IMR-90 (cell line): ENCODE measurements at regions not wholly inside any gene's neighbourhood (a gene's known extent, or its start where the extent isn't known, plus 50 kb on each side); places are given as distances from the start of the nearest gene placed in this dataset.

ENCODE experiments used
- ATAC-seq: fragments of 200-7000 bp; cut with Tn5 transposase; 2 replicates; pipeline ENCODE4 v1.9.1; 2020; ENCODE audit warnings: low read depth, mild to moderate bottlenecking, moderate library complexity
- BruUV-seq: library from RNA; stranded (reverse); fragments of 400-500 nt; replicated peaks from 2 replicates; lab custom pipeline; 2021; lab: Mats Ljungman, UMichigan
- CTCF ChIA-PET: fragments of 300-600 bp; formaldehyde crosslinking; extraction: SDS; loops from one replicate; lab custom pipeline; 2021; ENCODE audit warnings: antibody characterized with exemption; lab: Yijun Ruan, JAX
- POLR2A ChIA-PET: fragments of 300-600 bp; sonication (Branson Sonifier 250); formaldehyde crosslinking; loops from one replicate; lab custom pipeline; 2022; ENCODE audit warnings: antibody characterized with exemption; ENCODE audit not compliant: unreplicated experiment; lab: Charles Lee
- DNase-seq: peaks from one replicate; pipeline ENCODE4 v3.0.0; 2013
- H2AFZ ChIP-seq: replicated peaks from 2 replicates; pipeline ENCODE3; 2013; ENCODE audit warnings: low read length, mild to moderate bottlenecking; ENCODE audit not compliant: poor library complexity
- H2AK5ac ChIP-seq: 2 replicates; pipeline ENCODE4 v1.6.1; 2013; ENCODE audit warnings: low read depth, low read length, inconsistent platforms
- H2AK9ac ChIP-seq: replicated peaks from 2 replicates; pipeline ENCODE3; 2013; ENCODE audit warnings: mild to moderate bottlenecking, low read depth, low read length, moderate library complexity; ENCODE audit not compliant: poor library complexity
- H2BK120ac ChIP-seq: 2 replicates; pipeline ENCODE4 v1.6.1; 2013; ENCODE audit warnings: low read depth, low read length, inconsistent platforms
- H2BK15ac ChIP-seq: 3 replicates; pipeline ENCODE4 v1.6.1; 2013; ENCODE audit warnings: low read depth, low read length, inconsistent platforms
- H2BK20ac ChIP-seq: 2 replicates; pipeline ENCODE4 v1.6.1; 2013; ENCODE audit warnings: low read depth, mild to moderate bottlenecking, inconsistent platforms, low read length, moderate library complexity
- H2BK5ac ChIP-seq: 2 replicates; pipeline ENCODE4 v1.6.1; 2013; ENCODE audit warnings: mild to moderate bottlenecking, low read depth, low read length, inconsistent platforms; ENCODE audit not compliant: poor library complexity, severe bottlenecking
- H3K14ac ChIP-seq: replicated peaks from 2 replicates; pipeline ENCODE4 v1.6.1; 2013; ENCODE audit warnings: low read depth, low read length, inconsistent platforms
- H3K18ac ChIP-seq: 2 replicates; pipeline ENCODE4 v1.6.1; 2013; ENCODE audit warnings: low read depth, low read length, control low read depth
- H3K23ac ChIP-seq: 2 replicates; pipeline ENCODE4 v1.6.1; 2013; ENCODE audit warnings: low read depth, low read length, inconsistent platforms
- H3K27ac ChIP-seq: 2 replicates; pipeline ENCODE4 v1.5.1; 2013; ENCODE audit warnings: mild to moderate bottlenecking, control low read depth, low read length; ENCODE audit not compliant: insufficient read depth
- H3K27me3 ChIP-seq: 2 replicates; pipeline ENCODE4 v1.6.1; 2013; ENCODE audit warnings: low read length; ENCODE audit not compliant: control insufficient read depth, insufficient read depth
- H3K36me3 ChIP-seq: 2 replicates; pipeline ENCODE4 v1.6.1; 2013; ENCODE audit warnings: low read length, mixed read lengths; ENCODE audit not compliant: control insufficient read depth, insufficient read depth
- H3K4ac ChIP-seq: 2 replicates; pipeline ENCODE4 v1.6.1; 2013; ENCODE audit warnings: low read depth, low read length, inconsistent platforms
- H3K4me1 ChIP-seq: 2 replicates; pipeline ENCODE4 v1.6.1; 2013; ENCODE audit warnings: low read length, mixed read lengths; ENCODE audit not compliant: control insufficient read depth, insufficient read depth
- H3K4me2 ChIP-seq: 2 replicates; pipeline ENCODE4 v1.6.1; 2013; ENCODE audit warnings: low read depth, mild to moderate bottlenecking, control low read depth, low read length, moderate library complexity
- H3K4me3 ChIP-seq: 2 replicates; pipeline ENCODE4 v1.5.1; 2013; ENCODE audit warnings: low read depth, mild to moderate bottlenecking, control low read depth, low read length, moderate library complexity; ENCODE audit not compliant: insufficient read depth
- H3K56ac ChIP-seq: 2 replicates; pipeline ENCODE4 v1.6.1; 2013; ENCODE audit warnings: low read length, inconsistent platforms; ENCODE audit not compliant: insufficient read depth; ENCODE audit errors: extremely low read depth
- H3K79me1 ChIP-seq, 2 experiments: 2 replicates each; pipeline ENCODE4 v1.6.1; 2013; ENCODE audit warnings: low read length in 2 of 2, inconsistent platforms in 1 of 2, low read depth in 1 of 2
- H3K9ac ChIP-seq: 2 replicates; pipeline ENCODE4 v1.6.1; 2013; ENCODE audit warnings: low read depth, low read length, control low read depth
- H3K9me1 ChIP-seq: 2 replicates; pipeline ENCODE4 v1.6.1; 2013; ENCODE audit warnings: low read length, inconsistent platforms; ENCODE audit not compliant: insufficient read depth
- H3K9me3 ChIP-seq: 2 replicates; pipeline ENCODE4 v1.6.1; 2013; ENCODE audit warnings: low read length; ENCODE audit not compliant: control insufficient read depth, insufficient read depth
- H4K20me1 ChIP-seq: 2 replicates; pipeline ENCODE4 v1.6.1; 2013; ENCODE audit warnings: low read length, inconsistent platforms; ENCODE audit not compliant: insufficient read depth
- H4K5ac ChIP-seq: 2 replicates; pipeline ENCODE4 v1.6.1; 2013; ENCODE audit warnings: mild to moderate bottlenecking, low read depth, low read length, control low read depth
- H4K8ac ChIP-seq, 2 experiments: 2 replicates each; pipeline ENCODE4 v1.6.1; 2013; ENCODE audit warnings: low read depth in 2 of 2, low read length in 2 of 2, control low read depth in 1 of 2, inconsistent platforms in 1 of 2
- H4K91ac ChIP-seq: 2 replicates; pipeline ENCODE4 v1.6.1; 2013; ENCODE audit warnings: low read depth, low read length, inconsistent platforms; ENCODE audit not compliant: insufficient read depth
- BHLHE40 ChIP-seq: fragments of 150-350 bp; IDR thresholded peaks from 2 replicates; pipeline ENCODE4 v1.6.1; 2016; ENCODE audit warnings: mild to moderate bottlenecking, low read depth, low read length
- CEBPB ChIP-seq: IDR thresholded peaks from 2 replicates; pipeline ENCODE4 v1.6.1; 2012; ENCODE audit warnings: low read depth, low read length, improper control_type of control experiment
- CHD1 ChIP-seq: IDR thresholded peaks from 2 replicates; pipeline ENCODE4 v1.6.1; 2012; ENCODE audit warnings: low read depth, low read length, improper control_type of control experiment
- CTCF ChIP-seq: conservative IDR thresholded peaks from 2 replicates; pipeline ENCODE4 v1.5.1; 2012; ENCODE audit warnings: mild to moderate bottlenecking, low read depth, low read length, improper control_type of control experiment
- FOS ChIP-seq: fragments of 150-350 bp; IDR thresholded peaks from 2 replicates; pipeline ENCODE4 v1.6.1; 2016; ENCODE audit warnings: low read depth, low read length
- MAFK ChIP-seq: IDR thresholded peaks from 2 replicates; pipeline ENCODE4 v1.6.1; 2012; ENCODE audit warnings: low read depth, low read length, improper control_type of control experiment
- MAZ ChIP-seq: IDR thresholded peaks from 2 replicates; pipeline ENCODE4 v1.6.1; 2012; ENCODE audit warnings: low read depth, mild to moderate bottlenecking, low read length, improper control_type of control experiment, moderate library complexity, borderline replicate concordance
- MXI1 ChIP-seq: IDR thresholded peaks from 2 replicates; pipeline ENCODE4 v1.6.1; 2012; ENCODE audit warnings: low read depth, mild to moderate bottlenecking, low read length, moderate library complexity, borderline replicate concordance
- NFE2L2 ChIP-seq: fragments of 150-350 bp; IDR thresholded peaks from 2 replicates; pipeline ENCODE4 v1.6.1; 2016; ENCODE audit warnings: low read depth, mild to moderate bottlenecking, low read length
- POLR2A ChIP-seq: IDR thresholded peaks from 2 replicates; pipeline ENCODE4 v1.6.1; 2012; ENCODE audit warnings: mild to moderate bottlenecking, low read depth, low read length
- RAD21 ChIP-seq: IDR thresholded peaks from 2 replicates; pipeline ENCODE4 v1.6.1; 2012; ENCODE audit warnings: low read length, improper control_type of control experiment
- RCOR1 ChIP-seq: IDR thresholded peaks from 2 replicates; pipeline ENCODE4 v1.6.1; 2012; ENCODE audit warnings: mild to moderate bottlenecking, low read length, improper control_type of control experiment; ENCODE audit not compliant: insufficient replicate concordance
- RFX5 ChIP-seq: IDR thresholded peaks from 2 replicates; pipeline ENCODE4 v1.8.0; 2012; ENCODE audit warnings: low read depth, mild to moderate bottlenecking, low read length, moderate library complexity
- SMC3 ChIP-seq: fragments of 150-350 bp; IDR thresholded peaks from 2 replicates; pipeline ENCODE4 v1.6.1; 2016; ENCODE audit warnings: low read depth, mild to moderate bottlenecking, antibody characterized with exemption, low read length, moderate library complexity
- USF2 ChIP-seq: fragments of 150-350 bp; IDR thresholded peaks from 2 replicates; pipeline ENCODE4 v1.6.1; 2017; ENCODE audit warnings: mild to moderate bottlenecking, antibody characterized with exemption, low read length, low read depth
- WGBS, 2 experiments: methylation state at CpG; one replicate each; pipeline versions ENCODE4 v1.1.5 to v1.1.7; 2013; ENCODE audit warnings: missing lambda C conversion rate in 2 of 2; ENCODE audit not compliant: insufficient read length in 1 of 2; ENCODE audit errors: extremely low coverage in 2 of 2; 5-methylcytosine and 5-hydroxymethylcytosine counted together
- dilution Hi-C: fragments of 300-500 bp; cut with HindIII; formaldehyde crosslinking; loops from one replicate; pipeline ENCODE4 v1.14.3; 2018; ENCODE audit warnings: low sequenced_read_pairs; ENCODE audit not compliant: unreplicated experiment
- in situ Hi-C: fragments of 300-500 bp; cut with MboI; formaldehyde crosslinking; loops from 3 replicates; pipeline ENCODE4 v1.14.3; 2019; ENCODE audit warnings: low sequenced_read_pairs, inconsistent platforms, mixed read lengths
- intact Hi-C: fragments of 100-400 bp; cut with micrococcal nuclease; formaldehyde crosslinking; loops from 2 replicates; pipeline ENCODE4 v1.10.0; 2022
- TF ChIP-seq, protein P1 (sequence below): fragments of 150-350 bp; IDR thresholded peaks from 2 replicates; pipeline ENCODE4 v1.6.1; 2016; ENCODE audit warnings: low read depth, mild to moderate bottlenecking, low read length, moderate library complexity, borderline replicate concordance

DNA sequence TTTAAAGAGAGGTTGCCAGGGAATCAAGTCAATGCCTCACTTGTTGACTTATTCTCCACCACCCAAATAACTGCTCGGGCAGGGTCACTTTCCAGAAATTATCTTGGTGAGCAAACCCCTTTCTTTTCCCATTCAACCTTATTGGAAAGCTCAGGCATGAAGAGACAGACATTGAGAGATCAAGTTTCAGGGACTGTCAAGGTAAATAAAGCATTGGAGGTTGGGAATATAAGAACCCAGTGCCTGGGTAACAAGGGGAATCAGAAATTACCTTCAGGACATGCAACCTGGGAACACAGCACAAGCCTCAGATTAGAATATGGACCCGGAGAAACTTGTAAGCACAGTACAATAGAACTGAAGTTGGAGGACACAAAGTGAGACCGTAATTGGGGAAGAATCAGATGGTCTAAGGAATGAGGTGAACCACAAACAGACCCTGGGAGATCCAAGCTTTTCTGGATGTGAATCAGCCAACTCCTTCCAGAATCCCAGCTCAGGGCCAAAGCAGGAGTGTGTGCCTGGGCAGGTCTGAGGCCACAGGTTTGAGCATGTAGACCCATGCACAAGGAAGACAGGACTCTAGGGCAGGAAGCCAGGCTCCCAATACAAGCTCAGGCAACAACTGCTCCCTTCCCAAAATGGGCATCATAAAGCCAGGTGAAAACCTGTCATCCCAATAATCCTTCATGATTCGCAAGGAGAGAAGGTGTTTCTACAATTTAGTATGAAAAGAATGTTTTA lies 512.8 kb downstream of the MAFB start:
- WGBS, 2 experiments: 86% methylated on average over 1 of the region's 4 CpGs; no CpG with 5 or more reads in 1 of the 2 experiments

More for the DNA sequence above, 512.8 kb downstream of the MAFB start:
- H3K18ac ChIP-seq: no peak overlapping the region
- no peak for TF ChIP-seq NFE2L2
- no peak for TF ChIP-seq USF2
- no peak for TF ChIP-seq RFX5
- TF ChIP-seq MAZ: no peak
- no peak for TF ChIP-seq RCOR1
- TF ChIP-seq, protein P1, sequence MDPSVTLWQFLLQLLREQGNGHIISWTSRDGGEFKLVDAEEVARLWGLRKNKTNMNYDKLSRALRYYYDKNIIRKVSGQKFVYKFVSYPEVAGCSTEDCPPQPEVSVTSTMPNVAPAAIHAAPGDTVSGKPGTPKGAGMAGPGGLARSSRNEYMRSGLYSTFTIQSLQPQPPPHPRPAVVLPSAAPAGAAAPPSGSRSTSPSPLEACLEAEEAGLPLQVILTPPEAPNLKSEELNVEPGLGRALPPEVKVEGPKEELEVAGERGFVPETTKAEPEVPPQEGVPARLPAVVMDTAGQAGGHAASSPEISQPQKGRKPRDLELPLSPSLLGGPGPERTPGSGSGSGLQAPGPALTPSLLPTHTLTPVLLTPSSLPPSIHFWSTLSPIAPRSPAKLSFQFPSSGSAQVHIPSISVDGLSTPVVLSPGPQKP: no peak
- no peak for TF ChIP-seq MXI1
- TF ChIP-seq BHLHE40: no peak
- no peak for TF ChIP-seq CHD1
- no peak for TF ChIP-seq FOS
- no peak for TF ChIP-seq SMC3
- TF ChIP-seq CEBPB: no peak
- no peak for TF ChIP-seq MAFK
- no peak for TF ChIP-seq RAD21
- TF ChIP-seq POLR2A: no peak
- TF ChIP-seq CTCF: no peak
- H3K4me3 ChIP-seq: no peak overlapping the region
- no peak overlapping the region for H3K9ac ChIP-seq
- H3K56ac ChIP-seq: no peak overlapping the region
- H3K14ac ChIP-seq: no peak overlapping the region
- no peak overlapping the region for H2BK120ac ChIP-seq
- H3K4me1 ChIP-seq: no peaks in the 10 kb centered on the region
- no peak overlapping the region for H2BK20ac ChIP-seq
- H2BK15ac ChIP-seq: no peak overlapping the region
- H3K4ac ChIP-seq: no peak overlapping the region
- no peaks in the 10 kb centered on the region for H3K27me3 ChIP-seq
- no peaks in the 10 kb centered on the region for H3K9me3 ChIP-seq
- in situ Hi-C loops (no loop called here), intact Hi-C loops (no loop called here), dilution Hi-C loops (no loop called here)
- no peak overlapping the region for H4K5ac ChIP-seq
- H4K20me1 ChIP-seq: no peaks in the 10 kb centered on the region
- H4K8ac ChIP-seq: no peak overlapping the region
- DNase-seq (no peak), ATAC-seq (no peak)
- H2AK9ac ChIP-seq: no peak overlapping the region
- H3K23ac ChIP-seq: no peak overlapping the region
- H3K9me1 ChIP-seq: no peaks in the 10 kb centered on the region
- ChIA-PET POLR2A (no interaction called here), CTCF (no interaction called here)
- no peak overlapping the region for H2BK5ac ChIP-seq
- no peak overlapping the region for H2AFZ ChIP-seq
- no peaks in the 10 kb centered on the region for H3K36me3 ChIP-seq
- H3K4me2 ChIP-seq: no peak overlapping the region
- H3K79me1 ChIP-seq: no peaks in the 10 kb centered on the region
- no peak overlapping the region for H3K27ac ChIP-seq
- BruUV-seq: no TSS peak
- no peak overlapping the region for H4K91ac ChIP-seq
- no peak overlapping the region for H2AK5ac ChIP-seq
